Gastroesophageal sphincter (tissue), 4 donors: ENCODE measurements at regions not wholly inside any gene's neighbourhood (a gene's known extent, or its start where the extent isn't known, plus 50 kb on each side); places are given as distances from the start of the nearest gene placed in this dataset.

ENCODE experiments used
- ATAC-seq: fragments of 150-250 bp; one replicate; pipeline ENCODE4 v1.9.1; 2016; ENCODE audit warnings: mild to moderate bottlenecking, moderate library complexity
- H3K27ac ChIP-seq, 4 donors: fragments of 200-600 bp; sonication (generic) in 3 of 4; 1 replicate in 3 of 4; 2 replicates in 1 of 4; pipeline ENCODE4 v1.5.1; 2016 to 2019
- H3K27me3 ChIP-seq: fragments of 200-600 bp; sonication (generic); one replicate; pipeline ENCODE4 v1.5.1; 2019
- H3K36me3 ChIP-seq, 2 donors: fragments of 200-600 bp; sonication (generic); one replicate each; pipeline ENCODE4 v1.5.1; 2019; ENCODE audit warnings: control low read depth in 1 of 2
- H3K4me1 ChIP-seq, 3 donors: fragments of 200-600 bp; sonication (generic); 1 replicate in 2 of 3; 2 replicates in 1 of 3; pipeline ENCODE4 v1.5.1; 2016 to 2019; ENCODE audit warnings: control low read depth in 2 of 3
- H3K4me3 ChIP-seq, 2 donors: fragments of 200-600 bp; sonication (generic); one replicate each; pipeline ENCODE4 v1.5.1; 2019; ENCODE audit warnings: mild to moderate bottlenecking in 1 of 2, moderate library complexity in 1 of 2
- H3K9me3 ChIP-seq, 3 donors: fragments of 200-600 bp; sonication (generic); one replicate each; pipeline ENCODE4 v1.5.1; 2017 to 2019; ENCODE audit warnings: control low read depth in 2 of 3
- EP300 ChIP-seq: sonication (generic); formaldehyde crosslinking; IDR thresholded peaks from one replicate; pipeline ENCODE4 v1.6.1; 2017; ENCODE audit warnings: antibody characterized with exemption, mild to moderate bottlenecking
- POLR2A ChIP-seq, 2 donors: fragments of 450-650 bp; IDR thresholded peaks; one replicate each; pipeline ENCODE4 v1.6.1; 2017; ENCODE audit warnings: antibody characterized with exemption in 2 of 2, mild to moderate bottlenecking in 2 of 2, moderate library complexity in 1 of 2
- POLR2AphosphoS5 ChIP-seq: sonication (generic); formaldehyde crosslinking; IDR thresholded peaks from one replicate; pipeline ENCODE4 v1.6.1; 2017; ENCODE audit warnings: antibody characterized with exemption
- WGBS, 2 donors: methylation state at CpG; one replicate each; pipeline ENCODE4 v1.1.5; 2018; ENCODE audit warnings: low coverage in 1 of 2; 5-methylcytosine and 5-hydroxymethylcytosine counted together
- TF ChIP-seq, protein P1 (sequence below), 4 experiments: fragments of 200-600 bp in 2 of 4; fragments of 450-650 bp in 2 of 4; sonication (generic) in 1 of 4; IDR thresholded peaks; one replicate each; pipeline ENCODE4 v1.5.1; 2017 to 2019; ENCODE audit warnings: antibody characterized with exemption in 4 of 4, mild to moderate bottlenecking in 2 of 4, moderate library complexity in 2 of 4

DNA sequence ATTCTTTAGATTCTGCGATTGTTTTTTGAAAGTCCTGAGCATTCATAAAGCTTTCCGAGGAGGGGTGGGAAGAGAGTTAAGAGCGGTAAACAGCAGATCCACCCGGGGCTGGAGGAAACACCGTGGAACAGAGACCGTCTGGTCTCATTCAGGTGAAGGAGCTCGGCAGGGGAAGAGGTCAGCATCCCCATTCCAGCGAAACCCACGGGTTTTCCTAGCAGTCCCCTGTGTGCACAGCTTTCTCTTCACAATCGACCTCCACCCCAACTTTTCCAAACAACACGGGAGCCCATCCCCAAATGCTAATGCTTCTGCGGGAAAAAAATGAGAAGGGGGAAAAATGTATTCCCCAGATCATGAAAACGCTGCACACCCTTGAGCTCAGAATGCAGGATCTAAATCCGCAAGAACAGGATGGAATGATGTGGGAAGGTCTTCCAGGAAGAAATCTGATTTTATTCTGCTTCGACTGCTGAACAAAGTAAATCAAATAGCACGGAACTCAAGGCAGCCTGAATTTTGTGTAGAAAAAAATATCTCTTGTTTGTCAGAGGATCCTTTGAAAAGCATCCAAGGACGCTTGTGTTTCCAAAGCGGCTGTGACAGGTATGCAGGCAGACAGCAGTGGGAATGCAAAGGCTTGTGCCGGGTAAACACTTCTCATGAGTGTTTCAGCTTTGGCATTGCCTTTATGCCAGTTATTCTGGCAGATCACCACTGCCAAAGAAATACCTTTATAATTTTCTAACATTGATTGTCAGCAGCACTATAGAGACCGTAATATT is 128.8 kb downstream of the NDUFA12 start:
- peak overlapping the region in 3 of 4 donors; percentile 69 to 86 (median 74) for H3K27ac ChIP-seq

DNA sequence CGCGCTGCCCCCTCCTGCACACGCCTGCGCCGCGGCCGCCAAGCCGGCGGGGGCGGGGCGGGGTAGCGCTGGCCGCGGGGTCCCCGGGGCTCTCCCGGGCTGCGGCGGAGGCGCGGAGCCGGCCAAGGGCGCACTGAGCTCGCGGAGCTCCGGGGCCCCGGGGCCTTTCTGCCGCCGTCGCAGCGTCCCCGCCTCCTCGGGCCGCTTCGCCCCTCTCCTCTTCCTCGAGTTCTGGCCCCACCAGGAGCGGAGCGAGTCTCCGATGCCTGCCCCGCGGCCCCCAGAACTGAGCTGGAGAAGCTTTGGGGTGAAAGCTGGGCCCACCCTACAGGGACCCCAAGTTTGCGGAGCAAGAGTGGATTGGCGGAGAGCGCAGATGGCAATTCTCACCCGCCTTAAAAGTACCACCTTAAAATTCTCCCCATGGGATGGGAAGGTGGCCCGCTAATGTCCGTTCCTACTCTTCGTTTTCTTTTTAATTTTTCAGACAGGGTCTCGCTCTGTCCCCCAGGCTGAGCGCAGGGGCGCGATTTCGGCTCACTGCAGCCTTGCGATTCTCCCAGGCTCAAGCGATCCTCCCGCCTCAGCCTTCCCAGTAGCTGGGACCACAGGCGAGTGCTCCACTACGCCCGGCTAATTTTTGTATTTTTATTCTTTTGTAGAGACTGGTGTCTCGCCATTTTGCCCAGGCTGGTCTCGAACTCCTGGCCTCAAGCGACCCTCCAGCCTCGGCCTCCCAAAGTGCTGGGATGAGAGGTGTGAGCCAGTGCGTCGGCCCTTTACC is 129.6 kb downstream of the NDUFA12 start:
- peaks cover 0 to 43% (median 8%) of the 10 kb centered on the region in 3 donors for H3K4me1 ChIP-seq
- no peaks in the 10 kb centered on the region for H3K36me3 ChIP-seq
- H3K4me3 ChIP-seq: peak overlapping the region; percentile 75 to 78
- TF ChIP-seq, protein P1, sequence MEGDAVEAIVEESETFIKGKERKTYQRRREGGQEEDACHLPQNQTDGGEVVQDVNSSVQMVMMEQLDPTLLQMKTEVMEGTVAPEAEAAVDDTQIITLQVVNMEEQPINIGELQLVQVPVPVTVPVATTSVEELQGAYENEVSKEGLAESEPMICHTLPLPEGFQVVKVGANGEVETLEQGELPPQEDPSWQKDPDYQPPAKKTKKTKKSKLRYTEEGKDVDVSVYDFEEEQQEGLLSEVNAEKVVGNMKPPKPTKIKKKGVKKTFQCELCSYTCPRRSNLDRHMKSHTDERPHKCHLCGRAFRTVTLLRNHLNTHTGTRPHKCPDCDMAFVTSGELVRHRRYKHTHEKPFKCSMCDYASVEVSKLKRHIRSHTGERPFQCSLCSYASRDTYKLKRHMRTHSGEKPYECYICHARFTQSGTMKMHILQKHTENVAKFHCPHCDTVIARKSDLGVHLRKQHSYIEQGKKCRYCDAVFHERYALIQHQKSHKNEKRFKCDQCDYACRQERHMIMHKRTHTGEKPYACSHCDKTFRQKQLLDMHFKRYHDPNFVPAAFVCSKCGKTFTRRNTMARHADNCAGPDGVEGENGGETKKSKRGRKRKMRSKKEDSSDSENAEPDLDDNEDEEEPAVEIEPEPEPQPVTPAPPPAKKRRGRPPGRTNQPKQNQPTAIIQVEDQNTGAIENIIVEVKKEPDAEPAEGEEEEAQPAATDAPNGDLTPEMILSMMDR (IDR thresholded peaks at IDR 0.05): peak in 1 of 4 experiments; percentile 10
- TF ChIP-seq POLR2AphosphoS5: no peak
- no peak for TF ChIP-seq POLR2A (IDR thresholded peaks at IDR 0.05)
- WGBS, 2 donors: 0 to 14% methylated on average over 5 to 17 of the region's 64 CpGs
- ATAC-seq: no peak
- peaks cover 7% of the 10 kb centered on the region for H3K27me3 ChIP-seq
- H3K27ac ChIP-seq: peak overlapping the region in 3 of 4 donors; percentile 69 to 86 (median 74)
- H3K9me3 ChIP-seq: no peaks in the 10 kb centered on the region

More for the DNA sequence above, 128.8 kb downstream of the NDUFA12 start:
- no peaks in the 10 kb centered on the region for H3K36me3 ChIP-seq
- H3K27me3 ChIP-seq: peaks cover 7% of the 10 kb centered on the region
- 10 to 12% methylated on average over 7 to 11 of the region's 20 CpGs for WGBS, 2 donors
- no peak for ATAC-seq
- peak overlapping the region; percentile 75 to 78 for H3K4me3 ChIP-seq
- TF ChIP-seq POLR2A (IDR thresholded peaks at IDR 0.05) (no peak), EP300 (no peak), POLR2AphosphoS5 (no peak)
- TF ChIP-seq, protein P1 (IDR thresholded peaks at IDR 0.05): no peak
- H3K4me1 ChIP-seq: peaks cover 0 to 43% (median 8%) of the 10 kb centered on the region in 3 donors
- H3K9me3 ChIP-seq: no peaks in the 10 kb centered on the region

DNA sequence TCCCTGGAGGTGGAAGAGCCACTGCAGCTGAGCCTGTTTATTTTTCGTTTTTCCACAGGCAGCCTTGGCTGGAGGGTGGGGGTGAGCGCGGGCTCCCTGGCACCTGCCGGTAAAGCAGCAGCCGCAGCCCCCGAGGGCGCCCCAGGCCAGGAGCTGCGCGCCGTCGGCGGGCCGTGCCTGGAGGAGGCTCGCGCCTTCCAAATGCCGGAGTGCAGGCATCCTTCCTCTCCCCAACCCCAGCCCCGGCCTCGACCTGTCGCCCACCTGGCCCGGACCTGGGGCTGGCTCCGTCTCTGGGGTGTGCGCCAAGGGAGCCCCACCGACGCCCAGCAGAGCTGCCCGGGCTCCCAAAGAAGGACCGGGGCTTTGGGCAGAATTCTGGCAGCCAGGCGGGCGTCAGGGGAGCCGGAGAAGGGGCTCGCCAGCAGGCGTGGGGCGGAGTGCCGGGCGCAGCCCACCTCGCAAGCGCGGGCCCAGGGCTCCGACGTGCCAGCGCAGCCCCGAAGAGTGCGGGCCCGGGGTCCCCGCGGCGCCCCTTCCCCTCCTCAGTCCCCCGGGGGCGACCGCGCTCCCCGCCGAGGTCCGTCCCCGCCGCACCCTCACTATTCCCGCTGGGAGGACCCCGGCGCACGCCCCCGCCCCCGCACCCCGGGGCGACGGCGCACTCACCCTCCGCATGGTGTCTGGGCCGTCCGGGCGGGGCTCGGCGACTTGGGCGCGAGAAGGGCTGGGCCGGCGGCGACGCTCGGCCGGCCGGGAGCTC is 130.3 kb downstream of the NDUFA12 start:
- H3K27me3 ChIP-seq: peaks cover 7% of the 10 kb centered on the region
- no peaks in the 10 kb centered on the region for H3K36me3 ChIP-seq
- peak; percentile 83 for ATAC-seq
- H3K4me1 ChIP-seq: peaks cover 0 to 43% (median 8%) of the 10 kb centered on the region in 3 donors
- peak overlapping the region; percentile 61 to 86 (median 72) for H3K27ac ChIP-seq
- WGBS, 2 donors: 0% methylated on average over 4 of the region's 80 CpGs; no CpG with 5 or more reads in 1 of the 2 donors
- peak overlapping the region; percentile 75 to 78 for H3K4me3 ChIP-seq
- H3K9me3 ChIP-seq: no peaks in the 10 kb centered on the region
- TF ChIP-seq, protein P1 (IDR thresholded peaks at IDR 0.05): peak in 2 of 4 experiments; percentile 8 to 14
- TF ChIP-seq EP300: no peak
- TF ChIP-seq POLR2AphosphoS5: no peak
- TF ChIP-seq POLR2A (IDR thresholded peaks at IDR 0.05): no peak

DNA sequence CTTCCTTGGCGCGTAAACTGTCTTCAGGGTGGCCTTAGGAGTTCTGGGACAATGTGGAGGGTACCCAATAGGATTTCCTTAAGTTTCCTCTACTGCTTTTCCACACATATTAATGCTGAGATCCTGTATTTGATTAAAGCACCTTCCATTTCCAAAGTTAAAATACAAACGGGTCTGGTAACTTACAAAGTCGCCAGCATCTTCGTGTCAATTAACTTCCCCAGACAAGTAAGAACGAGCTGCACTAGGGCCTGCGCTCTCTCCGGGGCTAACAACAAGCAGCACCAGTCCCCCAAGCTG is 130.9 kb downstream of the NDUFA12 start:
- Histone ChIP-seq H3K4me1 (peaks cover 0 to 43% (median 8%) of the 10 kb centered on the region in 3 donors), H3K4me3 (peak overlapping the region; percentile 75 to 78), H3K36me3 (no peaks in the 10 kb centered on the region), H3K27me3 (peaks cover 7% of the 10 kb centered on the region), H3K27ac (peak overlapping the region in 3 of 4 donors; percentile 69 to 86 (median 74)), H3K9me3 (no peaks in the 10 kb centered on the region)
- WGBS, 2 donors: 28 to 71% methylated on average over 2 to 7 of the region's 8 CpGs
- no peak for TF ChIP-seq EP300
- TF ChIP-seq, protein P1 (IDR thresholded peaks at IDR 0.05): no peak
- TF ChIP-seq POLR2A (IDR thresholded peaks at IDR 0.05): no peak
- TF ChIP-seq POLR2AphosphoS5: no peak
- ATAC-seq: peak; percentile 17
